ENCODE measurements at regions not wholly inside any gene's neighbourhood (a gene's known extent, or its start where the extent isn't known, plus 50 kb on each side); places are given as distances from the start of the nearest gene placed in this dataset.

- CTCF ChIA-PET, result no interaction called here
- no peak for DNase-seq (ENCODE audit: extremely low spot score)
- TF ChIP-seq CTCF (IDR thresholded peaks at IDR 0.05; ENCODE audit: control extremely low read depth, extremely low read depth, low read depth, missing control alignments), result no peak
- POLR2A ChIA-PET, result no interaction called here
Measured at GRCh38 chr14:80427101-80427500, 215.8 kb upstream of the DIO2 start.

- TF ChIP-seq CTCF (IDR thresholded peaks at IDR 0.05; ENCODE audit: control extremely low read depth, extremely low read depth, low read depth, missing control alignments), result no peak
- ChIA-PET CTCF (no interaction called here), POLR2A (no interaction called here)
- DNase-seq (ENCODE audit: extremely low spot score), result no peak
Measured at GRCh38 chr14:80426683-80427082, 215.4 kb upstream of the DIO2 start.

- CTCF ChIA-PET, result interaction anchor here (0.8 kb wide), 1 partner anchor 14 kb away, joined by 3 read pairs; no protein-coding TSS in a partner anchor
- DNase-seq (ENCODE audit: extremely low spot score), result no peak
- POLR2A ChIA-PET, result no interaction called here
- no peak for TF ChIP-seq CTCF (IDR thresholded peaks at IDR 0.05; ENCODE audit: control extremely low read depth, extremely low read depth, low read depth, missing control alignments)
Measured at GRCh38 chr14:80425686-80426085, 214.4 kb upstream of the DIO2 start.

GRCh38 chr14:80419769-80420168 is 208.5 kb upstream of the DIO2 start:
- ChIA-PET CTCF (interaction anchor here (1.2 kb wide), 1 partner anchor 16 kb away, joined by 3 read pairs; no protein-coding TSS in a partner anchor), POLR2A (no interaction called here)
- no peak for DNase-seq (ENCODE audit: extremely low spot score)
- no peak for TF ChIP-seq CTCF (IDR thresholded peaks at IDR 0.05; ENCODE audit: control extremely low read depth, extremely low read depth, low read depth, missing control alignments)

- DNase-seq (ENCODE audit: extremely low spot score), result no peak
- ChIA-PET CTCF (interaction anchor here (1.2 kb wide), 1 partner anchor 16 kb away, joined by 3 read pairs; no protein-coding TSS in a partner anchor), POLR2A (no interaction called here)
- no peak for TF ChIP-seq CTCF (IDR thresholded peaks at IDR 0.05; ENCODE audit: control extremely low read depth, extremely low read depth, low read depth, missing control alignments)
Measured at GRCh38 chr14:80419345-80419744, 208.0 kb upstream of the DIO2 start.

GRCh38 chr14:80415636-80416035 is 204.3 kb upstream of the DIO2 start:
- ChIA-PET POLR2A (no interaction called here), CTCF (no interaction called here)
- TF ChIP-seq CTCF (IDR thresholded peaks at IDR 0.05; ENCODE audit: control extremely low read depth, extremely low read depth, low read depth, missing control alignments), result no peak
- no peak for DNase-seq (ENCODE audit: extremely low spot score)

GRCh38 chr14:80414080-80414479 is 202.8 kb upstream of the DIO2 start:
- ChIA-PET CTCF (interaction anchor here (1.2 kb wide), 1 partner anchor 10 kb away, joined by 4 read pairs; no protein-coding TSS in a partner anchor), POLR2A (no interaction called here)
- DNase-seq (ENCODE audit: extremely low spot score), result no peak
- TF ChIP-seq CTCF (IDR thresholded peaks at IDR 0.05; ENCODE audit: control extremely low read depth, extremely low read depth, low read depth, missing control alignments), result no peak

Data from GM10248 (cell line).